Right lobe of liver (tissue), 6 donors: ENCODE measurements at regions not wholly inside any gene's neighbourhood (a gene's known extent, or its start where the extent isn't known, plus 50 kb on each side); places are given as distances from the start of the nearest gene placed in this dataset.

Experiments used
- ATAC-seq, 4 donors: fragments of 200-7000 bp; cut with Tn5 transposase; one replicate each; pipeline ENCODE4 v1.9.1; 2020; ENCODE audit warnings: mild to moderate bottlenecking in 4 of 4, moderate library complexity in 4 of 4
- DNase-seq, 3 donors: peaks; one replicate each; pipeline ENCODE4 v3.0.0-alpha.2; 2020
- H3K27ac ChIP-seq, 3 donors: fragments of 200-600 bp; one replicate each; pipeline ENCODE4 v1.8.0; 2022
- H3K27me3 ChIP-seq, 2 donors: fragments of 200-600 bp; one replicate each; pipeline ENCODE4 v1.8.0; 2022
- H3K36me3 ChIP-seq, 4 donors: fragments of 200-600 bp; sonication (generic) in 1 of 4; one replicate each; pipeline versions ENCODE4 v1.5.1 to v1.8.0; 2017 to 2022; ENCODE audit warnings: control low read depth in 1 of 4
- H3K4me1 ChIP-seq, 4 donors: fragments of 200-600 bp; sonication (generic) in 1 of 4; one replicate each; pipeline versions ENCODE4 v1.5.1 to v1.8.0; 2017 to 2022; ENCODE audit warnings: control low read depth in 1 of 4
- H3K4me3 ChIP-seq, 3 donors: fragments of 200-600 bp; one replicate each; pipeline ENCODE4 v1.8.0; 2022
- H3K9me3 ChIP-seq, 4 donors: fragments of 200-600 bp; sonication (generic) in 1 of 4; one replicate each; pipeline versions ENCODE4 v1.5.1 to v1.8.0; 2017 to 2022; ENCODE audit warnings: control low read depth in 1 of 4
- CTCF ChIP-seq, 4 donors: fragments of 200-600 bp in 3 of 4; fragments of 450-650 bp in 1 of 4; IDR thresholded peaks; one replicate each; pipeline versions ENCODE4 v1.5.1 to v1.8.0; 2016 to 2022; ENCODE audit warnings: antibody characterized with exemption in 4 of 4, mild to moderate bottlenecking in 2 of 4
- POLR2A ChIP-seq: fragments of 450-650 bp; IDR thresholded peaks from one replicate; pipeline ENCODE4 v1.6.1; 2017; ENCODE audit warnings: antibody characterized with exemption, mild to moderate bottlenecking
- WGBS: methylation state at CpG from one replicate; pipeline ENCODE4 v1.1.6; 2018; ENCODE audit warnings: low coverage, low lambda C conversion rate; ENCODE audit not compliant: insufficient coverage; ENCODE audit errors: missing lambda C conversion rate; 5-methylcytosine and 5-hydroxymethylcytosine counted together
- intact Hi-C, 2 donors: fragments of 100-400 bp; cut with DNase I; formaldehyde crosslinking; loops; one replicate each; pipeline versions ENCODE4 v1.11.2 to v1.14.1; 2022
- donor health status: DM: no; HTN: yes; CAD: no.
- donor health status: DM: no; HTN: no; CAD: no.
- donor health status: DM: no; HTN: no; CAD: no.
- donor health status: DM: no; HTN: yes; CAD: no.
- donor health status: DM: no; HTN: yes; CAD: no.

GRCh38 chr2:196480653-196481323 is 158.7 kb upstream of the CCDC150 start:
- DNase-seq, result no peak
- H3K4me3 ChIP-seq, result no peak overlapping the region
- no peaks in the 10 kb centered on the region for H3K36me3 ChIP-seq
- intact Hi-C loops, result no loop called here
- no peaks in the 10 kb centered on the region for H3K27me3 ChIP-seq
- TF ChIP-seq CTCF (IDR thresholded peaks at IDR 0.05), result no peak
- TF ChIP-seq POLR2A, result no peak
- no peak for ATAC-seq
- H3K9me3 ChIP-seq, result no peaks in the 10 kb centered on the region
- no peak overlapping the region for H3K27ac ChIP-seq
- H3K4me1 ChIP-seq, result no peaks in the 10 kb centered on the region
- WGBS, result 88% methylated on average over 2 of the region's 2 CpGs

GRCh38 chr2:196481324-196481697 is 158.2 kb upstream of the CCDC150 start:
- DNase-seq (no peak), ATAC-seq (no peak)
- H3K9me3 ChIP-seq, result no peaks in the 10 kb centered on the region
- H3K36me3 ChIP-seq, result no peaks in the 10 kb centered on the region
- intact Hi-C loops, result no loop called here
- no peak for TF ChIP-seq POLR2A
- TF ChIP-seq CTCF (IDR thresholded peaks at IDR 0.05), result no peak
- no peaks in the 10 kb centered on the region for H3K4me1 ChIP-seq
- no peaks in the 10 kb centered on the region for H3K27me3 ChIP-seq
- 52% methylated on average over 3 of the region's 3 CpGs for WGBS
- H3K27ac ChIP-seq, result no peak overlapping the region
- no peak overlapping the region for H3K4me3 ChIP-seq

GRCh38 chr2:196482119-196483065 is 157.1 kb upstream of the CCDC150 start:
- Histone ChIP-seq H3K9me3 (no peaks in the 10 kb centered on the region), H3K27ac (no peak overlapping the region), H3K4me1 (no peaks in the 10 kb centered on the region), H3K4me3 (no peak overlapping the region), H3K36me3 (no peaks in the 10 kb centered on the region), H3K27me3 (no peaks in the 10 kb centered on the region)
- ATAC-seq, result no peak
- intact Hi-C loops, result no loop called here
- 69% methylated on average over 5 of the region's 6 CpGs for WGBS
- no peak for DNase-seq
- TF ChIP-seq POLR2A (no peak), CTCF (IDR thresholded peaks at IDR 0.05) (no peak)

GRCh38 chr2:196486146-196486545 is 153.4 kb upstream of the CCDC150 start:
- DNase-seq, result no peak
- Histone ChIP-seq H3K27ac (no peak overlapping the region), H3K4me1 (no peaks in the 10 kb centered on the region), H3K4me3 (no peak overlapping the region), H3K9me3 (no peaks in the 10 kb centered on the region), H3K27me3 (no peaks in the 10 kb centered on the region), H3K36me3 (no peaks in the 10 kb centered on the region)
- TF ChIP-seq POLR2A (no peak), CTCF (IDR thresholded peaks at IDR 0.05) (no peak)
- ATAC-seq, result no peak
- WGBS, result 60% methylated on average over 3 of the region's 3 CpGs
- intact Hi-C loops, result no loop called here
